ENCODE measurements at regions not wholly inside any gene's neighbourhood (a gene's known extent, or its start where the extent isn't known, plus 50 kb on each side); places are given as distances from the start of the nearest gene placed in this dataset.

GRCh38 chr20:23167431-23167830 is 81.3 kb upstream of the CD93 start:
- no peak for DNase-seq (ENCODE audit: low read depth in 2 of 2)

DNA sequence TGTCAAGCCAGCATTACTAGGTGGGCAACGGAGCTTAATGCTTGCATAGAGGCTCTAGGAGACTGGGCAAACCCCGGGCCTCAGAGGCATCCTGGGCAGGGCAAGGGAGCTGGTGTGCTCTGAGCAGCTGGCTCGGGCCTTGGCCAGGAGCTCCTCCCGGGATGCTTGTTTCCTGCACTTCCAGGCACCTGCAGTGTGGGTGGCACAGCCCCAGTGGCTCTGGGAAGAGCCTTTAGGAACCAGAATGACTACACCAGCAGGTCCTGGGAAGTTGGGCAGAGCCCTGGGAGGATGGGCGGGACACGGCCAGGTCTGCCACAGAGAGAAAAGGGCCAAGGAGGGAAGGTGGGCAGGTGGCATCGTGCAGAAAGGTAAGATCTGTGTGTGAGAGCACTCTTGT is 80.4 kb upstream of the CD93 start:
- DNase-seq (ENCODE audit: low read depth in 2 of 2) = no peak

GRCh38 chr20:23165964-23166363 is 79.8 kb upstream of the CD93 start:
- no peak for DNase-seq (ENCODE audit: low read depth in 2 of 2)

DNA sequence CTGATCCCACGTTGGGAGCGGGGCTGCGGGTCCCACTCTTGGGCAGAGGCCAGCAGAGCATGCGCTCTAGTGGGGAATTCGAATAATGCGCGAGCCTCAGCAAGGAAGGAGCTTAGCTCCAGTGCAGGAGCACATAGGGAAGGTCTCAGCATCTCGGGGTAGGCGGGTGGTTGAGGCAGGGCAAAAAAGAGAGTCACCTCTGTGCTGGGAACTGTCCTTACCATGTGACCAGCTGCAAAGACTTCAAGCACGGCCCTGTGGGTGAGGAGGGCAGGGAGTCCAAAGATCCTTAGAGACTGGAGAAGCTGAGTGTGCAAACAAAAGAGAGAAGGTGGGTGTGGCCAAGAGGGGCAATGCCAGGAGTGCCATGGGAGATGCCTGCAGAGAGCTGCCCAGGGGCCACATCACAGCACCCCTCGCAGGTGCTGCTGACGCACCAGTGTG is 79.2 kb upstream of the CD93 start:
- DNase-seq (ENCODE audit: low read depth in 2 of 2) = no peak

GRCh38 chr20:23164176-23164601 is 78.1 kb upstream of the CD93 start:
- no peak for DNase-seq (ENCODE audit: low read depth in 2 of 2)

GRCh38 chr20:23163562-23163961 is 77.4 kb upstream of the CD93 start:
- no peak for DNase-seq (ENCODE audit: low read depth in 2 of 2)

- no peak for DNase-seq (ENCODE audit: low read depth in 2 of 2)
Measured at GRCh38 chr20:23162887-23163286, 76.8 kb upstream of the CD93 start.

DNA sequence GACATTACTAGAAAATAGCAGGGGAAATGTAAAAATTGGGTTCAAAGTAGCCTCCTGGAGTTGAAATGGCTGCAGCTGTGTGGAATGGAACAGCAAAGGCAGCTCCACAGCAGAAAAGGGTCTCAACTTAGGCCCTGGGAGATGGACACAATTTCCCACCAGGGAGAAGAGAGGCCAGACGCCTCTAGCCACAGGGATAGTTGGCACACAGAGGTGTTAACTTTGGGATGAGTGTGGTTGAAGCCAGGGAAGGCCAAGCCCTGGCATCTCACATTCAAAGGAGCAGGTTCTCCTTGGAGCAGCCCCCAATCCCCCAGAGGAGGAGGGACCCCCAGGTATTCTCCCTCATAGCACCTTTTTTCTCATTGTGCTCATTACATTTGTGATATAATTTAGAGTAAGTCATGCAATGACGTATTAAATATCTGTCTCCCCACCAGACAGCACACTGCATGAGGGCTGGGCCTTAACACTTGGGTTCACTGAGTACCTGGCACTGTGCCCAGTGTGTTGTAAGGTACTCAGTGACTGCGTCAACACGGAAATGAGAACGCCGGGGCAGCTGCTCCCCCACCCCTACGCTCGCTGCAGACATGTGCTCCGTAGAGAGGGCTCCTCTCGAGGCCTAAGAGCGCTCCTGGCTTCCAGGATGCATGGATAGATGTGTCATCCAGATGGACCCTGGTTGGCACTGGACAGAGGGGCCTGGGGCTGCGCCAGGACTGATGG is 76.0 kb upstream of the CD93 start:
- no peak for DNase-seq (ENCODE audit: low read depth in 2 of 2)

DNA sequence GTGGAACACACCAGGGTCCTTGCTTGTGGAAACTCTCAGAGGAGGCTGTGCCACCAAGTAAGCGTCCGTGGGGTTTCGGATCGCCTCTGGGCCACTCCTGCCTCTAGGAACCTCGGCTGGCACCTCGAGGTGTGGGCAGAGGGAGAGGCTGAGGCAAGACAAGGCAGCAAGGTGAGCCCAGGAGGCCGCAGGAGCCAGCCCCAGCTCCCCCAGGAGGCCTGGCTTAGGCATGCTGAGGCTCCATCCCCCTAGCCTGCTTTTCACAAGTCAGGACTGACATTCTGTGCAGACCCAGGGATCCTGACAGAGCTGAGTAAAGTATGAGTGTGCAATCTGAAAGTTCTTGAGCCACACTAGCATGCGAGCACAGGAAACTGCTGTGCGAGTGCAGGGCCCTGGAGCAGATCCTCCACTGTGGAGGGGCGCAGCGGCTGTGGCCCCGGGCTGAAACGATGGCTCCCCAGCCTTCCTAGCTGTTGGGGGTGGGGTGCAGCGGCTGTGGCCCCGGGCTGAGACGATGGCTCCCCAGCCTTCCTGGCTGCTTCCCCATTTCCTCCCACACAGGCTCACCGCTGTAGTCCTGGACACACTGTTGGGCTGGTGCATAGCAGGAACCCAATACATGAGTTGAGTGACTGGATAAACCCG is 75.2 kb upstream of the CD93 start:
- DNase-seq (ENCODE audit: low read depth in 2 of 2) = no peak

DNA sequence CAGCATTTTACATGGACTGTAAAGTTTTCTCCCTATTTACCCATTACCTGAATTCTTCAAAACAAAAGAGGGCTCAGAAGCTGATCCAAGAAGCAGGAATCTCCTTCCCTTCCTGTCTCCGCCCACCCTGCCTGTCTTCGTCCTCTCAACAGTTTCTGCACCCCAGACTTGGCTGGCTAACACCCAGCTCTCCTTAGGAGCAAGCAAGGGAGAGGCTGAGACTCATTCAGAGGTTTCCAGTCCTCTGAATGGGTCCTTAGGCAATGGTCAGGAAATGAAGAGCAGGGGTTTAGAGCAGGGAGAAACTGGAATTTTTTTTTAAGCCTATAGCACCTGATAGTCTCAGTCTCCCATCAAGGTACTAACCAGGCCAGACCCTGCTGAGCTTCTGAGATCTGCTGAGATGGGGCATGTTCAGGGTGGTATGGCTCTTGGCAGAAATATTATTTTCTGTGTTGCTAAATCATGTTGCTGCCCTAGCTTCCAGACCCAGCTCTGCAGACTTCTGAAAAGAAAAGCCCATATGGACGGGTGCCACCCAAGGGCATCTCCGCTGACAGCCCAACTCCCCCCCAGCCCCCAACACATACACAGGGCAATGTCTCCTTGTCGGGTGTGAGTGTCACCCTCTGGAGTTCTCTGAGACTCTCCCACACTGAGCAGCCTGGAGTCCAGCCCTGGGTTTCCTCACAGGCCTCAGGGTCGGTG is 74.6 kb upstream of the CD93 start:
- no peak for DNase-seq (ENCODE audit: low read depth in 2 of 2)

DNA sequence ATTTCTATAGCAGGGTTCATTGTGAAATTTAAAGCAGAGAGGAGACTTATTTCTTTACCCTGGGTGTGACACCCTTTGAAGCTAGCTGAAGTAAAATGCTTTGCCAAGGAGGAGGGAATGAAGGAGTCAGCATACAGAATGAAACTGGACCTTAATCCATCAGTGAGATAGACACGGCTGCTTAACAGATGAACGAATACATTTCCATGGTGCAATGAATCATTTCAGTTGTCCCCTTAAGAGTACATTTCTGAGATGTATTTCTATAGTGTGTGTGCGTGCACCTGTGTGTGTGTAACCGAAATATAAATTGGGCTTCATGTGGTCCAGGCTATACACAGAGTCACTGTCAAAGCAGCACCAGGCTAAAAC is 73.8 kb upstream of the CD93 start:
- no peak for DNase-seq (ENCODE audit: low read depth in 2 of 2)

DNA sequence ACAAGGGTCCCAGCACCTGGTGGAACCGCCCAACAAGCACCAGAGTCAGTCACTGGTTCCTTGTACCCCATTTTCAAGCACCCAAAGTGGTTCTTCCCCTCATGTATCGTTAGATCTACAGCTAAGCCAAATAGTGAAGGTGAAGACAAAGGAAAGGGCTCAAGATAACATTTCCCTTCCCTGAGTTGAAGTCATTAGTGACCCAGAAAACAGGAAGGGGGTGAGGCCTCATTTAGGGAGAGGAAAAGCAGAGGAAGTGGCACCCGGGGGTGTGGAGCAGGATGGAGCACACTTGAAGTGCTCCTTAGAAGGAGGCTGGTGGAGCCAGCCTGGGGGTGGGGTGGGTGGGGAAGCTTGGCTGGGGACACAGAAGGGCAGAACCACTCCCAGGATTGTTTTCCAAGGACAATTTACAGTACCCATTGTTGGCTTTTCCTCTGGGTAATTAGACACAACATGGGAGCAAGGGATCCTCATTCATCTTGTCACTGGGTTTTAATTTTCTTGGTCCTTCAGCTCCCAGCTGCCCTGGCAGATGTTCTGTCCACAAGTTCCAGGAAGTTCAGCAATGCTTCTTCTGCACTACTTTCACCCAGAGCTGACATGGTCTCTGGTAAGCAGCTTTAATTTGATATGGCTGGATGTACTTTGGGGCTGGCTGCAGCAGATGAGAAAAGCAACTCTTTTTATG is 73.3 kb upstream of the CD93 start:
- DNase-seq (ENCODE audit: low read depth in 2 of 2) = no peak

DNA sequence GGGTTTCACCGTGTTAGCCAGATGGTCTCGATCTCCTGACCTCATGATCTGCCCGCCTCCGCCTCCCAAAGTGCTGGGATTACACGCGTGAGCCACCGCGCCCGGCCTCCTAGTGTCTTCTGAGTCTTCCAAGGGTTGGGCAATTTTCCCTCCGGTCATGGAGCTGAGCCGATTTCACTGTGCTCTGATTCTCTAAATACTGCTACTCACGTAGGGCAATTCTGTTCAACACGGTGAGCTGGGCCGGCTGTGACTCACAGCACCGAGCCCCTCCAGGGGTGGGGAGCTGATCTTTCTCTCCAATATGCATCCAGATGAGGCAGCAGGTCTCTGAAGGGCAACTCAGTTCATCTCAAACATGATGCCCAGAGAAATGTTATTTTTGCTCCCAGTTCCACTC is 71.6 kb upstream of the CD93 start:
- no peak for DNase-seq (ENCODE audit: low read depth in 2 of 2)

GRCh38 chr20:23156842-23157423 is 70.8 kb upstream of the CD93 start:
- no peak for DNase-seq (ENCODE audit: low read depth in 2 of 2)

DNA sequence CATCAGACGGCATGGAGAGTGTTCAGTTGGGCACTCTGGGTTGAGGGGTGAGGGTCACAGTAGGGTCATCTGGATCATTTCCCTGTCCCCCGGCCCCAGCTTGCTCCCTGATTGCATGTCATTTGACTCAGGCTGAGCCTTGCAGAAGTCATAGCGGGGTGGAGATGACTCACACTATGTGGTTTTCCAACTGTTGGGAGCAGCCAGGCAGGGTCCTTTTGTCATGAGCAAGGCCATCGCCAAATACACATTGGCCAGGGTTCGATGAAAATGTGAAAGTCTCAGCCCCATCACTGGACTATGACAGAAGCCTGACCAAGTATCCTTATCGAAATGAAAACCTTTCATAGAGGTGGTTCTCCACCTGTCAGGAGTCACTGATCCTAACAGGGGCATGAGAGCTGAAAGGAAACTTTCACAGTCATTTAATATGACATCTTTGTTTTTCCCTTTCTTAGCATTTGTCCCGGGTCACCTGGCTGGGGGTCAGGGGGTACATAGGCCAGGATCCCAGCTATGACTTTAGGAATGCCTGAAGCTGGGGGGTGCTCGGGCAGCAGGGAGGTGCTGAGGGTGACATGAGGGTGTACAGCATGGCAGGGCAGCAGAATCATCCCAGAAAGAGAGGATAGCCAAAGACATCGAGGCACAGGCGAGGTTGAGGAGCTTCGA is 70.2 kb upstream of the CD93 start:
- DNase-seq (ENCODE audit: low read depth in 2 of 2) = no peak

DNA sequence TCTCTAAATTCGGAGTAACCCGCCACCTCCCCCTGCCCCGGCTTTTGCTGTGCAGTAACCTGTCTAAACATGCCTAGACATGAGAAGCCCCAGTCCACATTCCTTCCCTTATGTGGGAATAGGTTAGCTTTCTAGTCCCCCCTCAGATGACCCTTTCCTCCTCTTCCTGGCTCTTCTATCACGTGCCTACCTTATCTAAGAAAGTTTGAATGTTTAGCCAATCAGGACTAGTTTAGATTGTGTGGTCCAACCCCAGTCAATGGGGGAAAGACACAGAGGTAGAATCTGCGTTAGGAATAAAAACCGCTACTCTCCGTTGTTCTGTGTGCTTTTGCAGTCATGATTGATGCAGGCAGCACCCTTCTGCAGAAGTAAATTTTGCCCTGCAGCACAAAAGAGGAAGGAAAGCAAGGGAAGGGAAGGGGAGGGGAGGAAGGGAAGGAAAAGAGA is 69.0 kb upstream of the CD93 start:
- DNase-seq (ENCODE audit: low read depth in 2 of 2) = no peak

GRCh38 chr20:23153696-23154341 is 67.7 kb upstream of the CD93 start:
- no peak for DNase-seq (ENCODE audit: low read depth in 2 of 2)

GRCh38 chr20:23152902-23153301 is 66.8 kb upstream of the CD93 start:
- no peak for DNase-seq (ENCODE audit: low read depth in 2 of 2)

GRCh38 chr20:23152308-23152892 is 66.3 kb upstream of the CD93 start:
- DNase-seq (ENCODE audit: low read depth in 2 of 2) = no peak

DNA sequence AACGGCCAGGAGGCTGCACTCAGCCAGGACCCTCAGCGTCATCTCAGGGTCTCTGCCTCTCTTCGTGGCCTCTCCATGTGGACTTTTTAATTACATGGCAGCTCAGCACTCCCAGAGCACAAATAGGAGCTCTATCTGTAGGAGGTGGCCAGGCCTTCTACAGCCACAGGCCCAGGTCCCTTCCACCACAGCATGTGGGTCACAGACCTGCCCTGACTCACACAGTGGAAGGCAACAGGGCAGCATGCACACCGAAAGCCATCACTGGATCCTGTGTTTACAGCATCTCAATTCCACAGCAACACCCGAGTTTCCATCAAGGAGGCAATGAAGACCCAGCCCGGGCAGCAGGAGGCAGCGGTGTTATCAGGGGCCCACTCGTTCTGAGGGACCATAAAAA is 65.8 kb upstream of the CD93 start:
- DNase-seq (ENCODE audit: low read depth in 2 of 2) = no peak
